ENCODE measurements at regions not wholly inside any gene's neighbourhood (a gene's known extent, or its start where the extent isn't known, plus 50 kb on each side); places are given as distances from the start of the nearest gene placed in this dataset.

DNA sequence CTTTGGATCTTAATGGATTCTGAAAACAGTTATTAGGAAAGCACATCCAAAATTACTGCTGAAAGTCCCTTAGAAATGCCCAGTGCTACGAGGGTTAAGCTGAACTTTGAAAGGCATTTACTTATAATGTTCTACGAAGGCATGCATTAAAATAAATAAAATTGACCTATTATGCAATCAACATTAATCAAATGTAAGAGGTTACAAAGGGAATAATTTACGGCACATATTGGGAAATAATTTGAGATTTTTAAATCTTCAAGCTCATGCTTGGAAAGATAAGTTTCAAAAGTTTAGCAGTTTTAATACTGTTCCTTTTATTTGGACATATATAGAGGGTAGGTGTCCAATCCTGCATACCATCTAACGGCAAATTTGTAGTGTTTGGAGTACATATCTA is 1564.1 kb upstream of the DDX18 start:
- H3K4me3 ChIP-seq (replicated peaks in 1 of 3; ENCODE audit: low read depth in 2 of 3, low read length in 3 of 3), result no peak overlapping the region
- no peak overlapping the region for H3K4me3 Mint-ChIP-seq
- TF ChIP-seq, protein P1, sequence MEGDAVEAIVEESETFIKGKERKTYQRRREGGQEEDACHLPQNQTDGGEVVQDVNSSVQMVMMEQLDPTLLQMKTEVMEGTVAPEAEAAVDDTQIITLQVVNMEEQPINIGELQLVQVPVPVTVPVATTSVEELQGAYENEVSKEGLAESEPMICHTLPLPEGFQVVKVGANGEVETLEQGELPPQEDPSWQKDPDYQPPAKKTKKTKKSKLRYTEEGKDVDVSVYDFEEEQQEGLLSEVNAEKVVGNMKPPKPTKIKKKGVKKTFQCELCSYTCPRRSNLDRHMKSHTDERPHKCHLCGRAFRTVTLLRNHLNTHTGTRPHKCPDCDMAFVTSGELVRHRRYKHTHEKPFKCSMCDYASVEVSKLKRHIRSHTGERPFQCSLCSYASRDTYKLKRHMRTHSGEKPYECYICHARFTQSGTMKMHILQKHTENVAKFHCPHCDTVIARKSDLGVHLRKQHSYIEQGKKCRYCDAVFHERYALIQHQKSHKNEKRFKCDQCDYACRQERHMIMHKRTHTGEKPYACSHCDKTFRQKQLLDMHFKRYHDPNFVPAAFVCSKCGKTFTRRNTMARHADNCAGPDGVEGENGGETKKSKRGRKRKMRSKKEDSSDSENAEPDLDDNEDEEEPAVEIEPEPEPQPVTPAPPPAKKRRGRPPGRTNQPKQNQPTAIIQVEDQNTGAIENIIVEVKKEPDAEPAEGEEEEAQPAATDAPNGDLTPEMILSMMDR (IDR thresholded peaks at IDR 0.05), result no peak
- H3K9ac ChIP-seq (ENCODE audit: insufficient read depth, low read length, poor library complexity, severe bottlenecking), result no peak overlapping the region
- no CpG with 5 or more reads among the region's 4 CpGs for WGBS (ENCODE audit: insufficient coverage)
- H3K27ac Mint-ChIP-seq, result no peak overlapping the region
- no peaks in the 10 kb centered on the region for H3K4me1 Mint-ChIP-seq
- peaks cover 3 to 17% (median 8%) of the 10 kb centered on the region in 7 donors for H3K9me3 Mint-ChIP-seq
- H4K20me1 ChIP-seq (ENCODE audit: insufficient read depth, low read length), result no peaks in the 10 kb centered on the region
- no peaks in the 10 kb centered on the region for H3K36me3 ChIP-seq (replicated peaks in 1 of 2; ENCODE audit: control insufficient read depth in 1 of 2, insufficient read depth in 2 of 2, low read length in 2 of 2)
- intact Hi-C loops (cut with micrococcal nuclease), result no loop called here
- no peaks in the 10 kb centered on the region for H3K79me2 ChIP-seq (ENCODE audit: insufficient read depth, low read length)
- no peaks in the 10 kb centered on the region for H3K27me3 ChIP-seq (ENCODE audit: control insufficient read depth in 2 of 2, insufficient read depth in 2 of 2, low read length in 2 of 2)
- DNase-seq, result no peak
- H3K4me1 ChIP-seq (ENCODE audit: control insufficient read depth in 1 of 2, insufficient read depth in 2 of 2, low read length in 2 of 2), result no peaks in the 10 kb centered on the region
- H3K27me3 Mint-ChIP-seq (ENCODE audit: low read depth in 3 of 3), result no peaks in the 10 kb centered on the region
- H3K9me3 ChIP-seq (replicated peaks in 1 of 2; ENCODE audit: control insufficient read depth in 1 of 2, insufficient read depth in 1 of 2, low read length in 2 of 2), result peaks cover 12 to 17% of the 10 kb centered on the region in 2 donors
- H2AFZ ChIP-seq (ENCODE audit: insufficient read depth, low read depth, low read length, poor library complexity, severe bottlenecking), result no peak overlapping the region
- no peak overlapping the region for H3K4me2 ChIP-seq (replicated peaks; ENCODE audit: extremely low read depth, low read length, poor library complexity, severe bottlenecking)
- no peak overlapping the region for H3K27ac ChIP-seq (ENCODE audit: low read depth in 1 of 2, low read length in 2 of 2)
- no peaks in the 10 kb centered on the region for H3K36me3 Mint-ChIP-seq

DNA sequence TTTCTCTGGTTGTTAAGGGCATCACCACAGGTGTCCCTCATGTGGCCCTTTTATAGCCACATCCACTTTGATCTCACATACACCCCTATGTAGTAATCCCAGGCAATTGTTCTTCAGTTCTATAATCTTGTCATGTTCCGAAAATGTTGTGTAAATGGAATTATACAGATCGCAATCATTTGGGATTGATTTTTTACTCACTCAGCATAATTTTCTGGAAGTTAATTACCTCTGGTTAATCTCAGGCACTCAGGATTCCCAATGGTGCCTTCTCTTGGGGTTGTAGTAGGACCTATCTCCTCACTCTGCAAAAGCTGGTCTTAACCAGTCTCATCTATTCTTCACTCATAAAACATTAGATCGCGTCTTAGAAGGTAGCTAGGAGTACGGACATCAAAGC is 1549.6 kb upstream of the DDX18 start:
- Mint-ChIP-seq H3K36me3 (no peaks in the 10 kb centered on the region), H3K4me3 (no peak overlapping the region), H3K4me1 (no peaks in the 10 kb centered on the region), H3K27me3 (ENCODE audit: low read depth in 3 of 3) (no peaks in the 10 kb centered on the region), H3K9me3 (peaks cover 3 to 15% (median 12%) of the 10 kb centered on the region in 7 donors), H3K27ac (no peak overlapping the region)
- no peak overlapping the region for H3K9ac ChIP-seq (ENCODE audit: insufficient read depth, low read length, poor library complexity, severe bottlenecking)
- no peaks in the 10 kb centered on the region for H4K20me1 ChIP-seq (ENCODE audit: insufficient read depth, low read length)
- peaks cover 21 to 24% of the 10 kb centered on the region in 2 donors for H3K9me3 ChIP-seq (replicated peaks in 1 of 2; ENCODE audit: control insufficient read depth in 1 of 2, insufficient read depth in 1 of 2, low read length in 2 of 2)
- no peak overlapping the region for H3K27ac ChIP-seq (ENCODE audit: low read depth in 1 of 2, low read length in 2 of 2)
- H3K4me3 ChIP-seq (replicated peaks in 1 of 3; ENCODE audit: low read depth in 2 of 3, low read length in 3 of 3), result no peak overlapping the region
- intact Hi-C loops (cut with micrococcal nuclease), result no loop called here
- no peak overlapping the region for H3K4me2 ChIP-seq (replicated peaks; ENCODE audit: extremely low read depth, low read length, poor library complexity, severe bottlenecking)
- H3K4me1 ChIP-seq (ENCODE audit: control insufficient read depth in 1 of 2, insufficient read depth in 2 of 2, low read length in 2 of 2), result no peaks in the 10 kb centered on the region
- TF ChIP-seq, protein P1 (IDR thresholded peaks at IDR 0.05), result no peak
- no peaks in the 10 kb centered on the region for H3K79me2 ChIP-seq (ENCODE audit: insufficient read depth, low read length)
- H2AFZ ChIP-seq (ENCODE audit: insufficient read depth, low read depth, low read length, poor library complexity, severe bottlenecking), result no peak overlapping the region
- WGBS (ENCODE audit: insufficient coverage), result no CpG with 5 or more reads among the region's 5 CpGs
- no peaks in the 10 kb centered on the region for H3K36me3 ChIP-seq (replicated peaks in 1 of 2; ENCODE audit: control insufficient read depth in 1 of 2, insufficient read depth in 2 of 2, low read length in 2 of 2)
- DNase-seq, result no peak
- no peaks in the 10 kb centered on the region for H3K27me3 ChIP-seq (ENCODE audit: control insufficient read depth in 2 of 2, insufficient read depth in 2 of 2, low read length in 2 of 2)
